PC-9 (cell line): ENCODE measurements at regions not wholly inside any gene's neighbourhood (a gene's known extent, or its start where the extent isn't known, plus 50 kb on each side); places are given as distances from the start of the nearest gene placed in this dataset.

Experiments
- CTCF ChIP-seq: fragments of 200-600 bp; sonication (generic); conservative IDR thresholded peaks from 2 replicates; pipeline ENCODE4 v1.6.1; 2017; ENCODE audit warnings: mixed run types, antibody characterized with exemption, mild to moderate bottlenecking, moderate library complexity
- EZH2 ChIP-seq: fragments of 200-600 bp; sonication (generic); IDR thresholded peaks from 2 replicates; pipeline ENCODE4 v1.8.0; 2017; ENCODE audit warnings: antibody characterized with exemption, low read depth

GRCh38 chr9:110116543-110116885, 91.4 kb downstream of the C9orf152 start:
- TF ChIP-seq CTCF, result no peak
- no peak for TF ChIP-seq EZH2
